ENCODE measurements at regions not wholly inside any gene's neighbourhood (a gene's known extent, or its start where the extent isn't known, plus 50 kb on each side); places are given as distances from the start of the nearest gene placed in this dataset.

DNA sequence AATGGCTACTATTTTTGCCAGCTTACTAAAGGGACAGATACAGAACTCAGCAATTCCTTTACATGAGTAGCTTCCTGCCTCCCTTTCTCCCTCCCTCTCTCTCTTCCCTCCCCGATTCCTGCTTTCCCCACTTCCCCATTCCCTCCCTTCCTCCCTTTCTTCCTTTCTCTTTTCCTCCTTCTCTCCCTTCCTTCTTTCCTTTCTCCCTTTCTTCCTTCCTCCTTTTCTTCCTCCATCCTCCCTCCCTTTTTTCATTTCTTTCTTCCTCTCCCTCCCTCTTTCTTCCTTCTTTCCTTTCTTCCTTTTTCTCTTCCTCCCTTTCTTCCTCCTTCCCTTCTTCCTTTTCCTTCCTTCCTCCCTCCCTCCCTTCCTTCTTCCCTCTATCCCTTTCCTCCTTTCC lies 178.1 kb downstream of the RNF144B start:
- H3K9me3 ChIP-seq (replicated peaks; ENCODE audit: control insufficient read depth, insufficient read depth, low read depth, low read length) = 0 out of 2 replicates have a peak, but pooled peaks cover 1% of the 10 kb centered on the region
- no peak overlapping the region for H3K9ac ChIP-seq (ENCODE audit: insufficient read depth in 1 of 2, low read depth in 2 of 2, low read length in 2 of 2)
- H3K79me2 ChIP-seq (ENCODE audit: control insufficient read depth, insufficient read depth, low read length) = no peaks in the 10 kb centered on the region
- H3K4me1 ChIP-seq (replicated peaks in 1 of 2; ENCODE audit: control insufficient read depth in 2 of 2, insufficient read depth in 2 of 2, low read length in 2 of 2) = no peaks in the 10 kb centered on the region
- no peak overlapping the region for H3K27ac ChIP-seq (ENCODE audit: extremely low read depth, low read depth, low read length)
- in situ Hi-C loops (cut with MboI) = no loop called here
- BruUV-seq (replicated peaks) = no TSS peak
- FAIRE-seq (no peak), ATAC-seq (no peak), DNase-seq (ENCODE audit: extremely low read depth in 1 of 4, low spot score in 3 of 4) (no peak)
- H3K4me2 ChIP-seq (ENCODE audit: insufficient read depth, low read length) = no peak overlapping the region
- no peaks in the 10 kb centered on the region for H3K9me1 ChIP-seq (ENCODE audit: control insufficient read depth, insufficient read depth, low read length)
- CTCF ChIA-PET (ENCODE audit: low intra/inter-chr PET ratio) = no interaction called here
- H3K4me3 ChIP-seq = no peak overlapping the region
- no peaks in the 10 kb centered on the region for H3K27me3 ChIP-seq (ENCODE audit: control insufficient read depth in 2 of 2, insufficient read depth in 2 of 2, low read length in 2 of 2)
- no peaks in the 10 kb centered on the region for H3K36me3 ChIP-seq (ENCODE audit: control insufficient read depth, insufficient read depth, low read length)
- WGBS (ENCODE audit: insufficient coverage, low coverage, missing lambda C conversion rate) = 13% methylated on average over 1 of the region's 1 CpG
- no peak overlapping the region for H2AFZ ChIP-seq (ENCODE audit: low read depth, low read length)
- POLR2A ChIA-PET = no interaction called here
- intact Hi-C loops (cut with micrococcal nuclease) = no loop called here
- no peaks in the 10 kb centered on the region for H4K20me1 ChIP-seq (replicated peaks; ENCODE audit: control insufficient read depth, insufficient read depth, low read length)
- TF ChIP-seq, protein P1, sequence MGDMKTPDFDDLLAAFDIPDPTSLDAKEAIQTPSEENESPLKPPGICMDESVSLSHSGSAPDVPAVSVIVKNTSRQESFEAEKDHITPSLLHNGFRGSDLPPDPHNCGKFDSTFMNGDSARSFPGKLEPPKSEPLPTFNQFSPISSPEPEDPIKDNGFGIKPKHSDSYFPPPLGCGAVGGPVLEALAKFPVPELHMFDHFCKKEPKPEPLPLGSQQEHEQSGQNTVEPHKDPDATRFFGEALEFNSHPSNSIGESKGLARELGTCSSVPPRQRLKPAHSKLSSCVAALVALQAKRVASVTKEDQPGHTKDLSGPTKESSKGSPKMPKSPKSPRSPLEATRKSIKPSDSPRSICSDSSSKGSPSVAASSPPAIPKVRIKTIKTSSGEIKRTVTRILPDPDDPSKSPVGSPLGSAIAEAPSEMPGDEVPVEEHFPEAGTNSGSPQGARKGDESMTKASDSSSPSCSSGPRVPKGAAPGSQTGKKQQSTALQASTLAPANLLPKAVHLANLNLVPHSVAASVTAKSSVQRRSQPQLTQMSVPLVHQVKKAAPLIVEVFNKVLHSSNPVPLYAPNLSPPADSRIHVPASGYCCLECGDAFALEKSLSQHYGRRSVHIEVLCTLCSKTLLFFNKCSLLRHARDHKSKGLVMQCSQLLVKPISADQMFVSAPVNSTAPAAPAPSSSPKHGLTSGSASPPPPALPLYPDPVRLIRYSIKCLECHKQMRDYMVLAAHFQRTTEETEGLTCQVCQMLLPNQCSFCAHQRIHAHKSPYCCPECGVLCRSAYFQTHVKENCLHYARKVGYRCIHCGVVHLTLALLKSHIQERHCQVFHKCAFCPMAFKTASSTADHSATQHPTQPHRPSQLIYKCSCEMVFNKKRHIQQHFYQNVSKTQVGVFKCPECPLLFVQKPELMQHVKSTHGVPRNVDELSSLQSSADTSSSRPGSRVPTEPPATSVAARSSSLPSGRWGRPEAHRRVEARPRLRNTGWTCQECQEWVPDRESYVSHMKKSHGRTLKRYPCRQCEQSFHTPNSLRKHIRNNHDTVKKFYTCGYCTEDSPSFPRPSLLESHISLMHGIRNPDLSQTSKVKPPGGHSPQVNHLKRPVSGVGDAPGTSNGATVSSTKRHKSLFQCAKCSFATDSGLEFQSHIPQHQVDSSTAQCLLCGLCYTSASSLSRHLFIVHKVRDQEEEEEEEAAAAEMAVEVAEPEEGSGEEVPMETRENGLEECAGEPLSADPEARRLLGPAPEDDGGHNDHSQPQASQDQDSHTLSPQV (IDR thresholded peaks at IDR 0.05) = no peak
- TF ChIP-seq COPS2 (conservative IDR thresholded peaks at IDR 0.05) (no peak), BRF1 (IDR thresholded peaks at IDR 0.05; ENCODE audit: borderline replicate concordance, extremely low read depth, insufficient read length) (no peak), YBX1 (IDR thresholded peaks at IDR 0.05) (no peak), BACH1 (tag; IDR thresholded peaks at IDR 0.05) (no peak), ZNF3 (CRISPR knock-in tag; IDR thresholded peaks at IDR 0.05) (no peak), SIX5 (IDR thresholded peaks at IDR 0.05; ENCODE audit: borderline replicate concordance in 1 of 2, insufficient read depth in 1 of 2, low read depth in 1 of 2, low read length in 2 of 2) (no peak), CHD2 (IDR thresholded peaks at IDR 0.05; ENCODE audit: low read depth, low read length) (no peak), ZNF23 (CRISPR knock-in tag; IDR thresholded peaks at IDR 0.05) (no peak)
- TF ChIP-seq, protein P2, sequence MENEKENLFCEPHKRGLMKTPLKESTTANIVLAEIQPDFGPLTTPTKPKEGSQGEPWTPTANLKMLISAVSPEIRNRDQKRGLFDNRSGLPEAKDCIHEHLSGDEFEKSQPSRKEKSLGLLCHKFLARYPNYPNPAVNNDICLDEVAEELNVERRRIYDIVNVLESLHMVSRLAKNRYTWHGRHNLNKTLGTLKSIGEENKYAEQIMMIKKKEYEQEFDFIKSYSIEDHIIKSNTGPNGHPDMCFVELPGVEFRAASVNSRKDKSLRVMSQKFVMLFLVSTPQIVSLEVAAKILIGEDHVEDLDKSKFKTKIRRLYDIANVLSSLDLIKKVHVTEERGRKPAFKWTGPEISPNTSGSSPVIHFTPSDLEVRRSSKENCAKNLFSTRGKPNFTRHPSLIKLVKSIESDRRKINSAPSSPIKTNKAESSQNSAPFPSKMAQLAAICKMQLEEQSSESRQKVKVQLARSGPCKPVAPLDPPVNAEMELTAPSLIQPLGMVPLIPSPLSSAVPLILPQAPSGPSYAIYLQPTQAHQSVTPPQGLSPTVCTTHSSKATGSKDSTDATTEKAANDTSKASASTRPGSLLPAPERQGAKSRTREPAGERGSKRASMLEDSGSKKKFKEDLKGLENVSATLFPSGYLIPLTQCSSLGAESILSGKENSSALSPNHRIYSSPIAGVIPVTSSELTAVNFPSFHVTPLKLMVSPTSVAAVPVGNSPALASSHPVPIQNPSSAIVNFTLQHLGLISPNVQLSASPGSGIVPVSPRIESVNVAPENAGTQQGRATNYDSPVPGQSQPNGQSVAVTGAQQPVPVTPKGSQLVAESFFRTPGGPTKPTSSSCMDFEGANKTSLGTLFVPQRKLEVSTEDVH (IDR thresholded peaks at IDR 0.05; ENCODE audit: low read depth, partially characterized antibody) = no peak
- TF ChIP-seq, protein P3, sequence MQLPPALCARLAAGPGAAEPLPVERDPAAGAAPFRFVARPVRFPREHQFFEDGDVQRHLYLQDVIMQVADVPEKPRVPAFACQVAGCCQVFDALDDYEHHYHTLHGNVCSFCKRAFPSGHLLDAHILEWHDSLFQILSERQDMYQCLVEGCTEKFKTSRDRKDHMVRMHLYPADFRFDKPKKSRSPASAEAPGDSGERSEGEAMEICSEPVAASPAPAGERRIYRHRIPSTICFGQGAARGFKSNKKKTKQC (CRISPR knock-in tag; IDR thresholded peaks at IDR 0.05) = no peak
- TF ChIP-seq, protein P4, sequence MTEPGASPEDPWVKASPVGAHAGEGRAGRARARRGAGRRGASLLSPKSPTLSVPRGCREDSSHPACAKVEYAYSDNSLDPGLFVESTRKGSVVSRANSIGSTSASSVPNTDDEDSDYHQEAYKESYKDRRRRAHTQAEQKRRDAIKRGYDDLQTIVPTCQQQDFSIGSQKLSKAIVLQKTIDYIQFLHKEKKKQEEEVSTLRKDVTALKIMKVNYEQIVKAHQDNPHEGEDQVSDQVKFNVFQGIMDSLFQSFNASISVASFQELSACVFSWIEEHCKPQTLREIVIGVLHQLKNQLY (CRISPR knock-in tag; conservative IDR thresholded peaks at IDR 0.05) = no peak
- TF ChIP-seq, protein P5, sequence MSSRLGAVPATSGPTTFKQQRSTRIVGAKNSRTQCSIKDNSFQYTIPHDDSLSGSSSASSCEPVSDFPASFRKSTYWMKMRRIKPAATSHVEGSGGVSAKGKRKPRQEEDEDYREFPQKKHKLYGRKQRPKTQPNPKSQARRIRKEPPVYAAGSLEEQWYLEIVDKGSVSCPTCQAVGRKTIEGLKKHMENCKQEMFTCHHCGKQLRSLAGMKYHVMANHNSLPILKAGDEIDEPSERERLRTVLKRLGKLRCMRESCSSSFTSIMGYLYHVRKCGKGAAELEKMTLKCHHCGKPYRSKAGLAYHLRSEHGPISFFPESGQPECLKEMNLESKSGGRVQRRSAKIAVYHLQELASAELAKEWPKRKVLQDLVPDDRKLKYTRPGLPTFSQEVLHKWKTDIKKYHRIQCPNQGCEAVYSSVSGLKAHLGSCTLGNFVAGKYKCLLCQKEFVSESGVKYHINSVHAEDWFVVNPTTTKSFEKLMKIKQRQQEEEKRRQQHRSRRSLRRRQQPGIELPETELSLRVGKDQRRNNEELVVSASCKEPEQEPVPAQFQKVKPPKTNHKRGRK (tag; IDR thresholded peaks at IDR 0.05) = peak; percentile 73
